Fibroblast of the aortic adventitia (primary cell): ENCODE measurements at regions not wholly inside any gene's neighbourhood (a gene's known extent, or its start where the extent isn't known, plus 50 kb on each side); places are given as distances from the start of the nearest gene placed in this dataset.

Experiments
- DNase-seq: peaks from one replicate; pipeline ENCODE4 v3.0.0-alpha.2; 2010; ENCODE audit warnings: low read depth
- H3K4me3 ChIP-seq: 2 replicates; pipeline ENCODE4 v1.5.1; 2011; ENCODE audit warnings: low read depth, mild to moderate bottlenecking, control low read depth, low read length, moderate library complexity
- CTCF ChIP-seq: IDR thresholded peaks from 2 replicates; pipeline ENCODE4 v1.5.1; 2011; ENCODE audit warnings: mild to moderate bottlenecking, low read length, control low read depth, inconsistent platforms; ENCODE audit not compliant: insufficient read depth

GRCh38 chr11:13103962-13104554, 94.9 kb downstream of the RASSF10 start:
- no peak overlapping the region for H3K4me3 ChIP-seq
- TF ChIP-seq CTCF, result no peak
- no peak for DNase-seq

- no peak for TF ChIP-seq CTCF
- H3K4me3 ChIP-seq, result no peak overlapping the region
- no peak for DNase-seq
Observed at GRCh38 chr11:13104619-13105236, 95.6 kb downstream of the RASSF10 start.

- peak; percentile 12 for DNase-seq
- TF ChIP-seq CTCF, result no peak
- no peak overlapping the region for H3K4me3 ChIP-seq
Observed at GRCh38 chr11:13105237-13105844, 96.2 kb downstream of the RASSF10 start.

GRCh38 chr11:13107544-13108044, 98.5 kb downstream of the RASSF10 start:
- DNase-seq, result no peak
- no peak overlapping the region for H3K4me3 ChIP-seq
- TF ChIP-seq CTCF, result no peak

- no peak overlapping the region for H3K4me3 ChIP-seq
- no peak for TF ChIP-seq CTCF
- DNase-seq, result no peak
Observed at GRCh38 chr11:13108416-13108815, 99.3 kb downstream of the RASSF10 start.

GRCh38 chr11:13109616-13110015, 100.5 kb downstream of the RASSF10 start:
- TF ChIP-seq CTCF, result no peak
- H3K4me3 ChIP-seq, result no peak overlapping the region
- DNase-seq, result no peak

GRCh38 chr11:13110145-13110544, 101.0 kb downstream of the RASSF10 start:
- no peak for TF ChIP-seq CTCF
- no peak for DNase-seq

More at GRCh38 chr11:13110145-13110544, 101.0 kb downstream of the RASSF10 start:
- H3K4me3 ChIP-seq, result no peak overlapping the region
